GM18868 (cell line): ENCODE measurements at regions not wholly inside any gene's neighbourhood (a gene's known extent, or its start where the extent isn't known, plus 50 kb on each side); places are given as distances from the start of the nearest gene placed in this dataset.
"Not testable (repeated sequence)": the region's sequence is repeated elsewhere in the genome, so short reads cannot be mapped to it uniquely, and the experiment has no call there.

ENCODE experiments used
- ATAC-seq: cut with Tn5 transposase; IDR thresholded peaks from one replicate; pipeline ENCODE4 v1.9.1; 2021; ENCODE audit warnings: mild to moderate bottlenecking, moderate library complexity; ENCODE audit not compliant: unreplicated experiment

DNA sequence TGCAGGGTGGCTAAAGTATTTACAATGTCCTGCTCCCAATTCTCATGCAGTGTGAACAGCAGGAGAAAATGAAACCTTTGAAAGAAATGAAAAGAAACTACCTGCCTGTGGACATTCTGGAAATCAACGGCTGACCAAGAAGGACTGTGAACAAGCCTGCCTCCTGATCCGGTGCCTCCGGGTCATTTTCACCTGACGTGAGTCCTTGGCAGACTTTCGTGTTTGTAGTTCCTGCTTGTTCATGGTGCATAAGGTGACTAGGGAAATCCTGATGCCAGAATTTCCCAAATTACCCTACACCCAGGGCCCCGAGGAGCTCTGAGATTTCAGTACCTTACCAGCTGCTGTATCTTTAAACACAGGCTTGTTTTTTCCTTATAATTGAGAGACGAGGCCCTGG is 317.5 kb downstream of the TLE1 start:
- no peak for ATAC-seq

DNA sequence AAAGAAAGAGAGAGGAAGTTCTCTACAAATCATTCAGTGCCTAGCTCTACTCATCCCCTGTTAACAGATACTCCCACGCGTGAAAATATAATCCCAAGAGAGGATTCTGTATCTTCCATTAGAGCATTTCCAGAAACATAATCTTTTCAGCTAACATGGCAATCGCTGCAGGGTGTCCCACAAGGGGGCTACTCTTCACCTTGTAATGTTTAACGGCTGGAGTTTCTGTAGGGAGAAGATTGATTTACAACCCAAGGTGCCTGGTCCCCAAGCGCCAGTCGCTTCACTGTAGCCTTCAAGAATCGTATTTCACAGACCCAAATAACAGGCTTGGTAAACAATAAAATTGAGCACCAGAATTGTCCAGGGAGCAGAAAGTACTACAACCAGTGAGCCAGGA is 318.7 kb downstream of the TLE1 start:
- ATAC-seq, result no peak

DNA sequence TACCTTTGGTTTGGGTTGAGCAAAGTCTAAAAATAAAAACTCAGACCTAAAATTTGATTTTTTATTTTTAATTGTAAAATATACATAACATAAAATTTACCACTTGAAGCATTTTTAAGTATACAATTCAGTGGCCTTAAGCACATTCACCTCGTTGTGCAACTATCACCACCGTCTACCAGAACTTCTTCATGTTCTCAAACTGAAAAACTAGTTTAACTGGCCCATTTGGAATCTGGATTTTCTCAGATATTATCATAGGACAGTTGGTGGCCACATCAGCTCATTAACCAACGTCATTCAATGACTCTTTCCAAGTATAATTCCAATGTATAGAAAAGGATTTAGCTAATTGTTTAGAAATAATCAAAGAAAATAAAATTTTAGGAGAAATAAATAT is 319.3 kb downstream of the TLE1 start:
- no peak for ATAC-seq

DNA sequence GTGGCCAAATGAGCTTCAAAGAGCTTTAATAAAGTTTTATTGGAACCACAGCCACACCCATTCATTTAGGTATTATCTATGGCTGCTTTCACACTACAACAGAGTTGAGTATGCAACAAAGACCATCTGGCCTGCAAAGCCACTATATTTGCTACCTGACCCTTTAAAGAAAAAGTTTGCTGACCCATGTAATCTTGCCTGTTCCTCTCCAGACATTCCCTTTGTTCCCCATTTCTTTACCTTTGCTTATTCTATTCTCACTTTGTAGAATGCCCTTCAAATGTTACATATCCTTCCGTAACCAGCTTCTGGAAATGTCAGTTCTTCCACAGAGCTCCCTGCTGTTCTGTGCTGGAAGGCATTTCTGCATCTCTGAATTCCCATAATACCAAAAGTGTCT is 320.2 kb downstream of the TLE1 start:
- ATAC-seq, result no peak

DNA sequence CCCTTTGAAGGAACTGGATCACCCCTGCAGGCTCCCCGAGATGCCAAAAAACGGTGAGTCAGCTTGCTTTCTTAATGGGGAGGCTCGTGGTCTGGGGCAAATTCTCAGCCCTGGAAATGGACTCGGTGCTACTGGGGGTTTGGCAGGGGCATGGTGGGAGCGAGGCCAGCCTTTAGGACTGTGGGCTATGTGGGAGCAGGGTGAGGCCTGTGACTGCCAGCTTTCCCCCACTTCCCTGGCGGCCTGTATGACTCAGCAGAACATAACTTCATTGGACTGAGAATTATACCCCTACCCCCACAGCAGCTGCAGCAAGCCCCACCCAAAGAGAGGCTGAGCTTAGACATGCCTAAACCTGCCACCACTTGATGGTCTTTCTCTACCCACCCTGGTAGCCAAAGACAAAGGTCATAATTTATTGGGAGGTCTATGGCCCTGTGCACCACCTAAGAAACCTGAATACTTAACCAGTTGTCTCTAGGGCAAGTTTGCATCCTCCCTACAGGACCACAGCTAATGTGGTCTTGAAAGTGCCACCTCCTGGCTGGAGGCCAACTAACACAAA is 325.3 kb downstream of the TLE1 start:
- no peak for ATAC-seq

DNA sequence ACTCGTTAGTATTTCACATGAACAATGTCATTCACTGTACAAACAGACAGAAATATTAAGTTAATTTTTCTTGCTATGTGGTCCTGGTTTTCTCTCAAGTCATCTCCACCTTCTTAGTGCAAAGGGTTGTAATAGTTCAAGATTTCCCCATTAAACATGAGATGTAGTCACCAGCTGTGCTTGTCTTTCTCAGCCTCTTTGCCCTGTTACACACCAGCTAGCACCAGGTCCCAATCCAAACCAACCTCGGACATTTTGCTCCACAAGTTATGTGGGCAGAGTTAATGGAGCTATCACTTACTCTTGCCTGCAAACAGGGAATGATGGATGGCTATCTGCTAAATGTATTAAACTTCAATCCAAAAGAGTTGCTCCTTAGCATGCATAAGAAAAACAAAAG is 328.1 kb downstream of the TLE1 start:
- ATAC-seq, result no peak

DNA sequence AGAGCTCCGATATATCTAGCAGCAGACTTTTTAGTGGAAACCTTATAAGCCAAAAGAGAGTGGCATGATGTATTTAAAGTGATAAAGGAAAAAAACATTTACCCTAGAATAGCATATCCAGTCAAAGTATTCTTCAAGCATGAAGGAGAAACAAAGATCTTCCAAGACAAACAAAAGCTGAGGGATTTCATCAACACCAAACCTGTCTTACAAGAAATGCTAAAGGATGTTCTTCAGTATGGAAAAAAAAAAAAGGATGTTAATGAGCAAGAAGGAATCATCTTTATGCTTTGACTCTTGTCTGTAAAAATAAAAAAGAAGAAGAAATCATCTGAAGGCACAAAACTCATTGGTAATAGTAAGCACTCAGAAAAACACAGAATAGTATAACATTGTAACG is 338.2 kb downstream of the TLE1 start:
- ATAC-seq, result no peak

DNA sequence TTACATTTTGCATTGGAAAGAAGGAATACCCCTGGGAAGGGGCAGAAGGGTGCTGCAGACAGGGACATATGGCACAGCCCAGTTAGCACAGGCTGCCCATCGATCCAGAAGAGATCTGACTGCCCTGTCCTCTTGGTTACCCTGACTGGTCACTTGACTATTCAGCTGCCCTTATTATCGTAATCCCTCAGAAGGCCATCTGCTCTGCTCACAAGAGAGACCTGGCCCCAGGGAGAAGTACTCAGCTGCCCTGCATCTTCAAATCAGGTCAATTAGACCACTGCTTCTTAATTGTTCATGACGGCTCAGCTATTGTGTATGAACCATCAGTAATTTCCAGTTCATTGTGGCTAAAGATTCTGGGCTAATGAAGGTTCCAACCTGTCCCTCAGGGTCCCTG is 345.0 kb downstream of the TLE1 start:
- no peak for ATAC-seq

DNA sequence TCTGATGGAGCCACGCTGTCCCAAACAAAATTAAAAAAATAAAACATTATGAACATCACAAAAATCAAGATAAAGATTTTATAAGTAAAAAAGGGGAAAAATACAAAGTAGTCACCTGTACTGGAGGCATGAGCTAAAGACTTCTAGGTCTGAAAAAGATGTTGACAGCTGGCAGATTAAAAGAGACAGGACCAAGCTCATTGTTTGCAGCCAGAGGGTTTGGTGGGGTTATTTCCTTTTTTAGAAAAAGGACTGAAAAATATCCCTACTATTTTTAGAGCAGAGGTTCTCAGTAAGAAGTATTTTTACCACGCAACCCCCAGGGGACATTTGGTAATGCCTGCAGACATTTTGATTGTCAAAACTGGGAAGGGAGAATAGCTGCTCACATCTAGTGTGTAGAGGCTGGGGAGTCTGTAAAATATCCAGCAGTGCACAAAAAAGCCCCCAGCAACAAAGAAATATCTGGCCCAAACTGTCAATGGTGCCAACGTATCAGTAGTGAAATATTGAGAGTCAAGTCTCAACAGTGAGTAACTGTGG is 353.4 kb downstream of the TLE1 start:
- no peak for ATAC-seq

DNA sequence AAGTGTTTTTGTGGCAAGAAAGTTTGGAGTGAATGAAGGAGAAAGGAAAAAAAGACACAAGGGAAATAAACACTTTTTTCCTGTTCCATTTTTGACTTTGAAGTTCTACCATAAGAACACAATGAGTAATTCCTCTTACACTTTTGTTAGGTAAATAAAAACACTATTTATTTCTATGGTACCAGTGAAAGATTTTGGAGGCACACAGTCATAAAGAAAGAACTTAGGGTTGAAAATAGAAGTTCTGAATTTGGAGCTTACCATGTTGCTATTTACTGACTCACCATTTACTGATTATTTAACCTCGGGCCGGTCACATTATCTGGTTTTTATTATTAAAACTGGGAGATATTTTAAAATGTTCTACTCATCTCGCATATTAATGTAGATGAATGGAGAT is 367.8 kb downstream of the TLE1 start:
- ATAC-seq, result no peak

DNA sequence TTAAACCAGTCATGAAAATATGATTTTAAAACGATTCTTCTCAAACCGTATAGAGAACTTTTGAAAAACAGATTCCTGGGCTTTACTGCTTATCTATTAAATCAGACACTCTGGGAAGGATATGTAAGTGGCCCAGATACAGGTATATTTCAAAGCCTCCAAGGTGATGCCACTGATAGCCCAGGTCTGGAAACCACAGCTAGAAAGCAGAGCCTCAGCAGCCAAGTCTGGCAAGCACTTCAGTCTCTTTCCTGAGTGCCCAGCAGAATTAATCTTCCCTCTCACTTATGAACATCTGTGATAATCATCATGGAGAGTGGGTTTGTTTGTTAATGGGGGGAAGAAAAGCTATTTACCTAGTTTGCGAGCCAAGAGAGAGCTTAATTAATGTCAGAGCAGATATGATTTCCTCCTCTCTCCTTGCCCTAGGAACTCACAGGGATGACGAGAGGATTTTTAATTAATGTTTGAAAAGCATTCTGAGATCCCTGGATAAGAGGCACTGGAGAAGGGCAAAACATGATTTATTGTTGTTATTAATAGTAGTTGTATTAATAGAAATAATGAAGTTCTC is 368.4 kb downstream of the TLE1 start:
- no peak for ATAC-seq

DNA sequence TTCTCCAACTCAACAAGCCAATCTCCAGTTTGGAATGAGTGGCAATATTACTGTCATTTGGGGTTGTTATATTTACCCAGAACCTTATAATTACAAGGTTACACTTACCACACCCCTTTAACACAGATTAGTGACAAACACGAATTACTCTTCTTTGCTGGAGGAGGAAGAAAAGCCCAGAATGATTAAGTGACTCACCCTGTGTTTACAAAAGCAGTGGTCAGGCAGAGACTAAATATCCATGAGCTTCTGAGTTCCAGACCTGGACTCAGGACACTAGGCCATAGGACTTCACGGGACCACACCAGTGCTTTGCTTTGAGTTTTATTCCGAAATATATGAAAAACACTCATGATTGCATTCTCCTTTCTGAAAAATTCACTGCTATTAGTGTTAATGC is 370.8 kb downstream of the TLE1 start:
- no peak for ATAC-seq

DNA sequence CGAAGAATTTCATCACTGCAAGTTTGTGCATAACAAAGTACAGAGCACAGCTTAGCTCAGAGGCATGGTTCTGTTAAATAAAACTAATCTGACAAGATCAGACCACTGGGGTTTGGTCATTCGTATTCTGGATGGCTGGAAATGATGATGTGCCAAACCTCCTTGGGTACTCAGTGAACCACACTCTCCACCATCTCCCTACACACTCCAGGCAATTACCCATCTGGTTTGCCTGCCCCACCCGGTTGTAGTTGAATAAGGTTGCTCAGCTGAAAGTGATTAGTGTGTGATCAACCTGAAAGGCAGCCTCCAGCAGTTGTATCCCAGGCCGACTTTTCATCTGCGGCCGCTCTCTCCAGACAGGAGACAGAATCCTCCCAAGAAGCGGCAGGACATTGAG is 371.4 kb downstream of the TLE1 start:
- ATAC-seq, result no peak

DNA sequence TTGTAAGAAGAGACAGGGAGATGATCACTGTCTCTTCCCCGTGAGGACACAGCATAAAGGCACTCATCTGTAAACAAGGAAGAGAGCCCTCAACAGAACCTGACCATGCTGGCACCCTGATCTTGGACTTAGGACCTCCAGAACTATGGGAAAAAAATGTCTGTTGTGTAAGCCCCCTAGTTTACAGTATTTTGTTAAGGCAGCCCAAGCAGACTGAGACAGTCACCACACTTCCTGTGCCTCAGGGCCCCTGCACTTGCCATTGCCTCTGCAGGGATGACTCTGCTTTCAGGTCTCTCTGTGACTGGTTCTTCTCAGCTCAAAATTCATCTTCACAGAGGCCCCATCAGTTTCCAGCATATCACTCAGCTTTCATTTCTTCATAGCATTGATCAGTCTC is 372.1 kb downstream of the TLE1 start:
- ATAC-seq, result no peak

DNA sequence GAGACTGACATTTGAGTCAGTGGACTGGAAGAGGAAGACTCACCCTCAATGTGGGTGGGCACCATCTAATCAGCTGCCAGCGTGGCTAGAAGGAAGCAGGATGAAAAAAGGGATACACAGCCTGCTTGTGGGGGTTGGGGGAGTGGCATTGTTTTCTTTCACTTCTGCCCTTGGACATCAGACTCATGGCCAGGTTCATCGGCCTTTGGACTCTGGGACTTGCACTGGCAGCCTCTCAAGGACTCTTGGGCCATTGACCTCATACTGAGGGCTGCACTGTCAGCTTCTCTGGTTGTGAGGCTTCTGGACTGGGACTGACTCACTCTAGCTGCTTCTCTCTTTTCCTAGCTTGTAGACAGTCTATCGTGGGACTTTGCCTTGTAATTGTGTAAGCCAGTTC is 374.9 kb downstream of the TLE1 start:
- ATAC-seq, result no peak

DNA sequence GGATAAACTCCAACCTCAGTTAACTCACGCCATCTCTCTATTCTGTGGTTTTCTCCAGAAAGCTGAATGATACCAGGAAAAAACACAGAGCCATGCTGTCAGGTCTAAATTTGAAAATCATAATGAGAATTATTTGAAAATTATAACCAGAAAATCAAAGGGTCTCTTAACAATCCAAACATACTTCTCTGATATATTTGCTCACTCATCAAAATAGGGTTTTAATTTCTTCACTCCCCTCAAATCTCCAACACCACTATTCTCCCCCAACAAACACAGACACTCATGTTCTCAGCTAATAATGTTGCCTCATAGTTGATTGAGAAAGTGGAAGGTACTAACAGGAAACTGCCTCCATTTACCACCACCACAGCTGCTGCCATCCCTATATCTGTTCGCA is 375.5 kb downstream of the TLE1 start:
- no peak for ATAC-seq

DNA sequence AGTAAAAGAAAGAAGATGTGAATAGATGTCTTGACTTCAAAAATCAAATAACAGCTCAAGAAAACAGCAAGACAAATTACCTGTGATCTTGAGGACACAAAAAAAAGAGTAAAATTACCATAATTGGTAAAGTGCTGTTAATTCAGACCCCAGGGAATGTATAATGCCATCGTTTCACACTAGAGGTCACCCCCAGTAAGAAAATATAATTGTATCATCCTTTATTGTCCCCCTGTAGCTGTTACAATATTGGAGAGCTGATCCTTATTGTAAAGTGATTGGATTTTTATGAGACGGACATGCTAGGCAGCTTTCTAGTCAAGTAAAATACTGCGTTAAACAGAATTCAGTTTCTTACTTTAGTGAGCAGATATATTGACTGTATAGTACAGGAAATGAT is 377.0 kb downstream of the TLE1 start:
- ATAC-seq, result no peak

DNA sequence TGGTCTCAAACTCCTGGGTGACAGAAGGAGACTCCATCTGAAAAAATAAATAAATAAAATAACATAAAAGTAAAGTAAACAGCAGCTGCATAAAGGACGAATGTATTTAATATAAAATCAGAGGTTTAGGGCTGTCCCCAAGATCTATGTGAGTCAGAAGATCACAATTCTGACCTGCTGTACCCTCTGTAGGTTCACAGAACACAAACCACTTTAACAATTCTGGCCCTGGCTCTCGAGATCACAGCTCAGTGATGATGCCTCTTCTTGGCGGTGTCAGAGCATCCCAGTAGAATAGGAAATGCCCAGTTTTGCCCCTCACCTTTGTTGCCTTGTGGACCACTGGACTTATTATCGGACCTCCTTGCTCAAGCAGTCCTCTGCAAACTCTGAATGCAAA is 380.9 kb downstream of the TLE1 start:
- no peak for ATAC-seq

DNA sequence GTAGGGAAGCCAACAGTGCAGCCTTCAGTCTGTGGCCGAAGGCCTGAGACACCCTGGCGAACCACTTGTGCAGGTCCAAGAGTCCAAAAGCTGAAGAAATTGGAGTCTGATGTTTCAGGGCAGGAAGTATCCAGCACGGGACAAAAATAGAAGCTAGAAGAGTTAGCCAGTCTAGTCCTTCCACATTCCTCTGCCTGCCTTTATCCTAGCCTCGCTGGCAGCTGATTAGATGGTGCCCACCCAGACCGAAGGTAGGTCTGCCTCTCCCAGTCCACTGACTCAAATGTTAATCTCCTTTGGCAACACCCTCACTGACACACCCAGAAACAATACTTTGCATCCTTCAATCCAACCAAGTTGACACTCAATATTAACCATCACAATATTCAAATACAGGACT is 381.6 kb downstream of the TLE1 start:
- ATAC-seq, result not testable (repeated sequence)

DNA sequence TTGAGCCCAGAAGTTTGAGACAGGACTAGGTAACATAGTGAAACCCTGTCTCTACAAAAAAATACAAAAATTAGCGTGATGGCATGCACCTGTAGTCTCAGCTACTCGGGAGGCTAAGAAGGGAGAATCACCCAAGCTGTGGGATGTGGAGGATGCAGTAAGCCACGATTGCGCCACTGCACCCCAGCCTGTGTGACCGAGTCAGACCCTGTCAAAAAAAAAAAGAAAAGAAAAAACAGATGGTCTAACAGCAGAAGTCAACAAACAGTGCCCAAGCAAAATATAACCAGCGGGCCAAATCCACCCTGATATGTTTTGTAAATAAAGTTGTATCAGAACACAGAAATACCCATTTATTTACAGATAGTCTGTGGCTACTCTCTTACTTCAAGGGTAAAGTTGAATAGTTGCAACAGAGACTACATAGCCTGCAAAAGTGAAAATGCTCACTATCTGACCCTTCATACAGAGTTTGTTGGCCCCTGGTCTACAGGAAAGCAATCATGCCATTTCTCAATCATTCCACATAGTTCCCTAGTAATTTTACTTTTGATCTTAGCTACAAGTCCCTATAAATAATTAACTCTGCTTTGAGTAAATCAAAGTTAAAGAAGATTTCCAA is 383.7 kb downstream of the TLE1 start:
- ATAC-seq, result no peak

DNA sequence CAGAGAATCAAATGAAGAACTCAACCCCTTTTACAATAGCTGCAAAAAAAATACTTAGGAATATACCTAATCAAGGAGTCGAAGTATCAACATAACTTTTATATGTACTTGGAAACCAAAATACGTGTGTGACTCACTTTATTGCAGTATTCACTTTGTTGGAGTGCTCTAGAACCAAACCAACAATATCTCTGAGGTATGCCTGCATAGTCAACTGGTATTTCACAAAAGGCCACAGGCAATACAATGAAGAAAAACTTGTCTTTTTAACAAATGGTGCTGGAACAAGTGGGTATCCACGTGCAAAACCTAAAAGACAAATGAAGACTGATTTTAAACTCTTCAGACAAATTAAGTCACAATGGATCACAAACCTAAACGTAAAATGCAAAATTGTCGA is 385.7 kb downstream of the TLE1 start:
- ATAC-seq, result no peak

DNA sequence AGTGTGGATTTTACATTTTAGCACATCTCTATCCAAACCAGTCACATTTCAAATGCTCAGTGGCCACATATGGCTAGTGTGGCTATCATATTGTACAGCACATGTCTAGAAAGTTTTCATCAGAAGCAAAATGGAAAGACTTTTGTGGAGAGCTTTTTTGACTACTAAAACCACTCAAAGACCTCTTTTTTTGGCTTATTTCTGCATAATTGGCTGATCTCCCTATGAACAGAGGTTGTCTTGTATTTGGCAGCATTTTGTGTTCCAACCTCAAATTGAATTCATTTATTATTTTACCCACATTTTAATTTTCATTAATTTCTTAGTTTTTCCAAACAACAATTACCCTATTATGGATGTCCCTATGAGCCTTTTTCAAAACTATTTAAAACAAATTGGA is 395.7 kb downstream of the TLE1 start:
- no peak for ATAC-seq
